Muscle of leg (tissue), 3 donors: ENCODE measurements at regions not wholly inside any gene's neighbourhood (a gene's known extent, or its start where the extent isn't known, plus 50 kb on each side); places are given as distances from the start of the nearest gene placed in this dataset.
A peak's percentile ranks its signal among the peaks of the same experiment; 100 is the strongest.

Experiments
- DNase-seq: peaks from one replicate; pipeline ENCODE4 v3.0.0; 2013
- H3K27ac ChIP-seq: one replicate; pipeline ENCODE4 v1.5.1; 2013; ENCODE audit warnings: mild to moderate bottlenecking, low read length, control low read depth
- H3K27me3 ChIP-seq: one replicate; pipeline ENCODE4 v1.6.1; 2013; ENCODE audit warnings: low read length; ENCODE audit not compliant: control insufficient read depth, insufficient read depth
- H3K36me3 ChIP-seq: one replicate; pipeline ENCODE4 v1.6.1; 2013; ENCODE audit warnings: low read length; ENCODE audit not compliant: control insufficient read depth, insufficient read depth
- H3K4me1 ChIP-seq: one replicate; pipeline ENCODE4 v1.6.1; 2013; ENCODE audit warnings: low read length; ENCODE audit not compliant: control insufficient read depth, insufficient read depth
- H3K4me3 ChIP-seq: one replicate; pipeline ENCODE4 v1.5.1; 2013; ENCODE audit warnings: low read length, control low read depth
- H3K9me3 ChIP-seq: replicated peaks from 2 replicates; pipeline ENCODE4 v1.6.1; 2013; ENCODE audit warnings: low read depth, low read length; ENCODE audit not compliant: control insufficient read depth
- WGBS: methylation state at CpG from one replicate; pipeline ENCODE4 v1.1.5; 2013; ENCODE audit warnings: missing lambda C conversion rate; ENCODE audit not compliant: insufficient coverage; 5-methylcytosine and 5-hydroxymethylcytosine counted together

GRCh38 chr5:81859624-81860023 is 108.7 kb upstream of the SSBP2 start:
- Histone ChIP-seq H3K9me3 (no peaks in the 10 kb centered on the region), H3K4me3 (no peak overlapping the region), H3K27me3 (no peaks in the 10 kb centered on the region), H3K36me3 (no peaks in the 10 kb centered on the region), H3K27ac (no peak overlapping the region), H3K4me1 (peaks cover 14% of the 10 kb centered on the region)
- WGBS: 40% methylated on average over 1 of the region's 6 CpGs
- no peak for DNase-seq

- H3K4me1 ChIP-seq: peaks cover 22% of the 10 kb centered on the region
- H3K27me3 ChIP-seq: no peaks in the 10 kb centered on the region
- H3K9me3 ChIP-seq: no peaks in the 10 kb centered on the region
- H3K36me3 ChIP-seq: no peaks in the 10 kb centered on the region
- H3K4me3 ChIP-seq: no peak overlapping the region
- peak overlapping the region; percentile 71 for H3K27ac ChIP-seq
- DNase-seq: peak; percentile 80
- WGBS: 35% methylated on average over 12 of the region's 14 CpGs
These were observed 106.3 kb upstream of the SSBP2 start for GRCh38 chr5:81856948-81857928.

DNA sequence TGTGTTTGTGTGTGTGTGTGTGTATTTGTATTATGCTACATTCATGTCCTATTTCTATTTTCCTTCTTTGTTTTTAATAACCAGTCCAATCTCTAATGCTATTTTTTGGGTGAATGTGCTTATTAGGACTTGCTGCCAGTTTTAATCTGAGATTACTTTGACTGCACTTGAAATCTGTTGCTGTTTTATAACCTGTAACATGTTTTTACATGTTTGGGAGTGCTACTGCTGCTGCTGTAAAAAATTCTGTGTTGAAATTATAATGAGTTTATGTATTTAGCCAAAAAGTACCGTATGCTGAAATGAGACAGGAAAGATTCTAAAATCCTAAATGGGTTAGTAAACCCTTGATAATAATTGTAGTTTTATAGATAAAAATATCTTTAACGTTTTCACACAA is 104.7 kb upstream of the SSBP2 start:
- no CpG with 5 or more reads among the region's 2 CpGs for WGBS
- no peak for DNase-seq

DNA sequence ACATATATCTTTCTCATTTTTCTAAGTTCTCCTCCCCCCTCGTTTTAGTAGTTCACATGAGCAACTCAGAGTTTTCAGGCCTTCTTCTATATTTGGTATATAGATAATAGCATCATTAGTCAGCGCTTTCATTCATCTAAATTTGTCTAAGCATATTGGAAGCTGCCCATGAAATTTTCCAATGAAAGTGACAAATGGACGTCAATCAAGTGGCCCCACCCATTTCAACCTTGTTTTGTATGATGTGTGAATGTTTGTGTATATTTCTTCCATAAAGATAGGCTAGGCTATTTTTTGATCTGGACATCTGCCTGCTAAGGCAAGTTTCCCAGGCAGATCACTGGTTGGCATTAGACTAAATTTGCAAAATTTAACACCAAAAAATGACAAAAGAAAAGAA is 104.0 kb upstream of the SSBP2 start:
- Histone ChIP-seq H3K27me3 (no peaks in the 10 kb centered on the region), H3K36me3 (no peaks in the 10 kb centered on the region), H3K4me1 (peaks cover 37% of the 10 kb centered on the region), H3K27ac (no peak overlapping the region), H3K4me3 (no peak overlapping the region), H3K9me3 (no peaks in the 10 kb centered on the region)
- no peak for DNase-seq
- no CpG with 5 or more reads among the region's 3 CpGs for WGBS

More for the DNA sequence above, 104.7 kb upstream of the SSBP2 start:
- Histone ChIP-seq H3K27me3 (no peaks in the 10 kb centered on the region), H3K4me3 (no peak overlapping the region), H3K36me3 (no peaks in the 10 kb centered on the region), H3K27ac (no peak overlapping the region), H3K9me3 (no peaks in the 10 kb centered on the region), H3K4me1 (peaks cover 31% of the 10 kb centered on the region)

DNA sequence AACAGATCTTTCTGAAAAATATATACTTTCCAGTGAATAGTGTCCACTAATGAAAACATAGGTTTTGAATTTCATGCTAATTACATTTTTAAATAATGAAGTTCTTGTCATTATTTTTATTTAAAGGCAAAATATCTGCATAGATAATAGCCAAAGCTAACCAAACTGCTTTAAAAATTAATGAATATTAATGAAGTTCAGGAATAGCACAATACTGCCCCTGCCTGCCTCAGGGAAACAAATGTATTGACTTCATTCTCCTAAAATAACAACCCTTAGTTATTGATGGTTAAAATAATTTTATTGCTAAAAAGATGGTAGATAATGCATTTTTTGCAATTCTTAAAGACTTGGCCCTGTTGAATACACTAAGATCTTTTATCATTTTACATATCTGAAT is 103.6 kb upstream of the SSBP2 start:
- peaks cover 42% of the 10 kb centered on the region for H3K4me1 ChIP-seq
- H3K36me3 ChIP-seq: no peaks in the 10 kb centered on the region
- H3K27me3 ChIP-seq: no peaks in the 10 kb centered on the region
- DNase-seq: no peak
- no peak overlapping the region for H3K4me3 ChIP-seq
- no peak overlapping the region for H3K27ac ChIP-seq
- no peaks in the 10 kb centered on the region for H3K9me3 ChIP-seq

GRCh38 chr5:81853030-81853357 is 102.1 kb upstream of the SSBP2 start:
- DNase-seq: no peak
- no peaks in the 10 kb centered on the region for H3K27me3 ChIP-seq
- no peaks in the 10 kb centered on the region for H3K9me3 ChIP-seq
- no peak overlapping the region for H3K4me3 ChIP-seq
- 0% methylated on average over 1 of the region's 6 CpGs for WGBS
- H3K27ac ChIP-seq: peak overlapping the region; percentile 96
- peaks cover 47% of the 10 kb centered on the region for H3K4me1 ChIP-seq
- H3K36me3 ChIP-seq: no peaks in the 10 kb centered on the region

GRCh38 chr5:81852291-81853029 is 101.6 kb upstream of the SSBP2 start:
- H3K36me3 ChIP-seq: no peaks in the 10 kb centered on the region
- 5% methylated on average over 12 of the region's 26 CpGs for WGBS
- H3K4me3 ChIP-seq: peak overlapping the region; percentile 52
- peak overlapping the region; percentile 96 for H3K27ac ChIP-seq
- peak; percentile 52 for DNase-seq
- peaks cover 44% of the 10 kb centered on the region for H3K4me1 ChIP-seq
- H3K9me3 ChIP-seq: no peaks in the 10 kb centered on the region
- no peaks in the 10 kb centered on the region for H3K27me3 ChIP-seq

- Histone ChIP-seq H3K27me3 (no peaks in the 10 kb centered on the region), H3K9me3 (no peaks in the 10 kb centered on the region), H3K4me1 (peaks cover 38% of the 10 kb centered on the region), H3K36me3 (no peaks in the 10 kb centered on the region), H3K27ac (peak overlapping the region; percentile 96), H3K4me3 (peak overlapping the region; percentile 52)
- WGBS: 0% methylated on average over 28 of the region's 31 CpGs
- peak; percentile 99 for DNase-seq
These were observed 100.7 kb upstream of the SSBP2 start for GRCh38 chr5:81851481-81852178.

DNA sequence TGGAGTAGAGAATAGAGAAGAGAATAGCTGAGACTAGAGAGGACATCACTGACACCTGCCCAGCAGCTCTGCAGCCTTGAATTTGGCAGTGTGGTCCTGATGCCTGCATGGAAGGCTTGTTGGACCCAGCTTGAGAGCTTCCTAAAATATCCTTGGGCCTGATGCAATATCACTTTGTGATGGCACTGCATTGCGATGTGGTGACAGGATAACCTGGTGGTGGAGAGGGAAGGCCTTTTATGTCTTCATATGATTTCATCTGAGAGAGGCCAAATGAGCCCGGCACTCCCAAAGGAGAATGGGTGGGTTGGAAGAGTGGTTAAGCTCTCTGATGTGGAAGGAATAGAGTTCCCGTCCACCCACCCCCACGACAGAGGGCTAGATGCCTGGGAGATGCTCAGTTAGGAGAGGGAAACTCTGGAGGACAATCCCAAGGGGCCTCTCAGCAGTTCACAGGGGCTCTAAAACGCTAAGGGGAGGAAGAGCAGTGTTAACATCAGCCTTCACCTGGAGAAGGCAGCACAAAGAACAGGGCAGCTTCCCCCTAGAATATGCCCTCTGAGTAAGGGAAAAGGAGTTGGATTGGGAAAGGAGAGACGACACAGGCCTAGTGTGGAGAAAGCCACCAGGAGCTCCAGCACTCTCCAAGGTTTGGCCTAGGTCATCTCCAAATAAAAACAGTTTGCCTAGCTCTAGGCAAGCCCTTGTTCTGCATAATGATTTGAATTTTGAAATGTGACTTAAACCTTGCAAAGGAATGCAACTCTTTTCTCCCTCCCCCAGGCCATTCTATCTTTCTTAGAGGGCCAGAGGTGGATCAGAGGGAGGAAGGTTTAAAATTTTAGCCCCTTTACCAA is 99.8 kb upstream of the SSBP2 start:
- 43% methylated on average over 2 of the region's 6 CpGs for WGBS
- peak; percentile 46 for DNase-seq
- Histone ChIP-seq H3K9me3 (no peaks in the 10 kb centered on the region), H3K4me1 (peaks cover 36% of the 10 kb centered on the region), H3K36me3 (no peaks in the 10 kb centered on the region), H3K27ac (peak overlapping the region; percentile 96), H3K4me3 (peak overlapping the region; percentile 52), H3K27me3 (no peaks in the 10 kb centered on the region)
